ENCODE measurements at regions not wholly inside any gene's neighbourhood (a gene's known extent, or its start where the extent isn't known, plus 50 kb on each side); places are given as distances from the start of the nearest gene placed in this dataset.

- no TSS peak for BruUV-seq (replicated peaks)
- Histone ChIP-seq H3K9me3 (ENCODE audit: low read depth, low read length, poor library complexity, severe bottlenecking) (no peaks in the 10 kb centered on the region), H3K27ac (ENCODE audit: low read depth, low read length, poor library complexity, severe bottlenecking) (no peak overlapping the region), H3K4me1 (ENCODE audit: insufficient read depth, low read length, poor library complexity, severe bottlenecking) (no peaks in the 10 kb centered on the region), H3K27me3 (replicated peaks; ENCODE audit: insufficient read depth, low read depth, low read length, poor library complexity) (no peaks in the 10 kb centered on the region), H3K36me3 (ENCODE audit: insufficient read depth, low read length, poor library complexity, severe bottlenecking) (no peaks in the 10 kb centered on the region), H3K4me3 (ENCODE audit: low read depth, low read length, poor library complexity, severe bottlenecking) (no peak overlapping the region)
- DNase-seq (ENCODE audit: low spot score): no peak
- intact Hi-C loops (cut with micrococcal nuclease; ENCODE audit: unreplicated experiment): no loop called here
- no peak for TF ChIP-seq EZH2 (IDR thresholded peaks at IDR 0.05; ENCODE audit: borderline replicate concordance, low read depth, low read length, poor library complexity, severe bottlenecking)
- no peak for TF ChIP-seq CTCF (conservative IDR thresholded peaks at IDR 0.05; ENCODE audit: low read depth, low read length)
- ChIA-PET POLR2A (ENCODE audit: low non-redundant PET) (no interaction called here), CTCF (no interaction called here)
Measured at GRCh38 chr9:32728181-32728580, 55.2 kb upstream of the TMEM215 start.
